Peyer's patch (tissue), 4 donors: ENCODE measurements at regions not wholly inside any gene's neighbourhood (a gene's known extent, or its start where the extent isn't known, plus 50 kb on each side); places are given as distances from the start of the nearest gene placed in this dataset.

ENCODE experiments used
- CTCF ChIP-seq, 6 experiments: fragments of 450-650 bp in 4 of 6; fragments of 200-600 bp in 2 of 6; sonication (generic) in 1 of 6; IDR thresholded peaks; one replicate each; pipeline ENCODE4 v1.5.1; 2017 to 2019; ENCODE audit warnings: antibody characterized with exemption in 6 of 6, mild to moderate bottlenecking in 3 of 6, moderate library complexity in 1 of 6
- POLR2A ChIP-seq, 2 donors: fragments of 450-650 bp; IDR thresholded peaks; one replicate each; pipeline ENCODE4 v1.5.1; 2017; ENCODE audit warnings: antibody characterized with exemption in 2 of 2, mild to moderate bottlenecking in 2 of 2, moderate library complexity in 2 of 2

GRCh38 chr12:105428793-105429395 is 98.4 kb downstream of the C12orf75 start:
- TF ChIP-seq CTCF (IDR thresholded peaks at IDR 0.05) (no peak), POLR2A (IDR thresholded peaks at IDR 0.05) (no peak)
